SK-N-SH treated with all-trans-retinoic acid at 6 μM for 48 hours (cell line): ENCODE measurements at regions not wholly inside any gene's neighbourhood (a gene's known extent, or its start where the extent isn't known, plus 50 kb on each side); places are given as distances from the start of the nearest gene placed in this dataset.

Experiments used
- ATAC-seq: fragments of 200-7000 bp; cut with Tn5 transposase; 3 replicates; pipeline ENCODE4 v1.9.1; 2020; ENCODE audit warnings: mild to moderate bottlenecking, moderate library complexity
- BACH2 ChIP-seq: fragments of 250-450 bp; sonication (Bioruptor Pico); IDR thresholded peaks from 2 replicates; pipeline ENCODE4 v1.9.0; 2021; ENCODE audit warnings: mild to moderate bottlenecking, borderline replicate concordance
- CSDC2 ChIP-seq: fragments of 250-450 bp; sonication (Bioruptor Pico); IDR thresholded peaks from 2 replicates; pipeline ENCODE4 v1.5.0; 2020; ENCODE audit warnings: mild to moderate bottlenecking, moderate library complexity
- ESRRG ChIP-seq: fragments of 250-450 bp; sonication (Bioruptor Pico); IDR thresholded peaks from 2 replicates; pipeline ENCODE4 v1.6.1; 2021; ENCODE audit warnings: mild to moderate bottlenecking
- ISL1 ChIP-seq: fragments of 250-450 bp; sonication (Bioruptor Pico); IDR thresholded peaks from 2 replicates; pipeline ENCODE4 v2.1.2; 2022; ENCODE audit warnings: mild to moderate bottlenecking, moderate library complexity
- OSR1 ChIP-seq: fragments of 250-450 bp; sonication (Bioruptor Pico); IDR thresholded peaks from 2 replicates; pipeline ENCODE4 v1.8.0; 2022; ENCODE audit warnings: moderate library complexity, mild to moderate bottlenecking, inconsistent platforms
- PPARA ChIP-seq: fragments of 250-450 bp; sonication (Bioruptor Pico); IDR thresholded peaks from 2 replicates; pipeline ENCODE4 v1.5.0; 2020; ENCODE audit warnings: mild to moderate bottlenecking, borderline replicate concordance
- RARB ChIP-seq: fragments of 250-450 bp; sonication (Bioruptor Pico); IDR thresholded peaks from 2 replicates; pipeline ENCODE4 v1.8.0; 2021; ENCODE audit warnings: mild to moderate bottlenecking, moderate library complexity
- SNAI2 ChIP-seq: fragments of 250-450 bp; sonication (Bioruptor Pico); IDR thresholded peaks from 2 replicates; pipeline ENCODE4 v1.5.0; 2020; ENCODE audit warnings: mild to moderate bottlenecking, moderate library complexity
- TOX ChIP-seq: fragments of 250-450 bp; sonication (Bioruptor Pico); IDR thresholded peaks from 2 replicates; pipeline ENCODE4 v1.8.0; 2021; ENCODE audit warnings: mild to moderate bottlenecking, moderate library complexity, borderline replicate concordance
- ZC3H10 ChIP-seq: fragments of 250-450 bp; sonication (Bioruptor Pico); IDR thresholded peaks from 2 replicates; pipeline ENCODE4 v1.5.1; 2021; ENCODE audit warnings: mild to moderate bottlenecking, moderate library complexity
- ZFP3 ChIP-seq: fragments of 250-450 bp; sonication (Bioruptor Pico); IDR thresholded peaks from 2 replicates; pipeline ENCODE4 v1.5.0; 2020; ENCODE audit warnings: mild to moderate bottlenecking, moderate library complexity
- ZFP30 ChIP-seq: fragments of 450-650 bp; formaldehyde crosslinking; IDR thresholded peaks from 2 replicates; pipeline ENCODE4 v1.5.0; 2022; ENCODE audit warnings: mild to moderate bottlenecking, moderate library complexity
- ZNF565 ChIP-seq: fragments of 450-650 bp; formaldehyde crosslinking; conservative IDR thresholded peaks from 2 replicates; pipeline ENCODE4 v1.5.0; 2020; ENCODE audit warnings: low read depth, mild to moderate bottlenecking, moderate library complexity
- ZNF70 ChIP-seq: fragments of 450-650 bp; formaldehyde crosslinking; IDR thresholded peaks from 2 replicates; pipeline ENCODE4 v1.5.0; 2020; ENCODE audit warnings: mild to moderate bottlenecking, moderate library complexity
- ZNF8 ChIP-seq: fragments of 450-650 bp; formaldehyde crosslinking; IDR thresholded peaks from 2 replicates; pipeline ENCODE4 v1.5.0; 2020; ENCODE audit warnings: mild to moderate bottlenecking, moderate library complexity
- TF ChIP-seq, protein P1 (sequence below): fragments of 250-450 bp; sonication (Bioruptor Pico); IDR thresholded peaks from 2 replicates; pipeline ENCODE4 v1.8.0; 2021; ENCODE audit warnings: low read depth, mild to moderate bottlenecking, moderate library complexity, borderline replicate concordance
- TF ChIP-seq, protein P2 (sequence below): fragments of 250-450 bp; sonication (Bioruptor Pico); IDR thresholded peaks from 2 replicates; pipeline ENCODE4 v1.5.1; 2020; ENCODE audit warnings: low read depth, mild to moderate bottlenecking, moderate library complexity
- TF ChIP-seq, protein P3 (sequence below): fragments of 250-450 bp; sonication (Bioruptor Pico); IDR thresholded peaks from 2 replicates; pipeline ENCODE4 v1.5.0; 2020; ENCODE audit warnings: mild to moderate bottlenecking, moderate library complexity
- TF ChIP-seq, protein P4 (sequence below): fragments of 250-450 bp; sonication (Bioruptor Pico); IDR thresholded peaks from 2 replicates; pipeline ENCODE4 v1.8.0; 2020; ENCODE audit warnings: mild to moderate bottlenecking, moderate library complexity, borderline replicate concordance
- TF ChIP-seq, protein P5 (sequence below): fragments of 250-450 bp; sonication (Bioruptor Pico); IDR thresholded peaks from 2 replicates; pipeline ENCODE4 v1.5.1; 2021; ENCODE audit warnings: mild to moderate bottlenecking, moderate library complexity

DNA sequence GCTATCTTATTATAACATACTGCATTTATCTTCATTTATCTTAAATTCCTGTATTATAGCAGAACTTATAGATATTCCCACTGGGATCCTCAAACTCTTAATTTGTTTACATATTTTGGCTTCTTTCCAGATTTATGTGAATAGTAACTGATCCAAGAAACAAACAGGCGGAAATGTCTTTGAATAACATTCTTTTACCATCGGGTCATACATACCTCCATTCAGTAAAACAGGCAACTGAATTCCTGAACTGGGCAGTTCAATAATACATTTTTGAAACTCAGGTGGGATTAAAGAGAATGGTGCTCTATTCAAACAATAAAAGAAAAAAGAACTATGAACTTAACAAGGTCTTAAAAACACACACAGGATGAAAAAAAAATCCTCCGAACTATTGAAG is 337.4 kb downstream of the CRPPA start (continued):
- no peak for TF ChIP-seq BACH2 (CRISPR knock-in tag)
- no peak for TF ChIP-seq ZFP30 (CRISPR knock-in tag)

DNA sequence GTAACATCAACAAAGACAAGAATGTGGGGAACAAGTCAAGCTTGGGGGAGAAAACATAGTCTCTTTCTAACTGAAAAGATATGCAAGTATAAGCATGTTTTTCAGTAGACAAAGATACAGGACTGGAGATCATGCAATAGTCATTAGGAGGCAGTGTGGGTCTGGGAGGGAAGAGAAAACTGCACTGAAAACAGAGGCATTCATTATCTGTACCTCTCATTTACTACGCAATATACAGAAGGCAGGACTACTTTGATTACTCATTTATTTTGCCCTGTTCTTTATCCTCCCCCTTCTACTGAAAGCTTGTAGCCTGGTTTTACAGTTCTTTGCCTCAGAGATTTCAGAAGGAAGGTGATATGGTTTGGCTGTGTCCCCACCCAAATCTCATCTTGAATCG is 341.2 kb downstream of the CRPPA start:
- ATAC-seq, result no peak
- TF ChIP-seq ESRRG (CRISPR knock-in tag), result no peak
- TF ChIP-seq ZFP30 (CRISPR knock-in tag), result no peak
- TF ChIP-seq OSR1 (CRISPR knock-in tag), result no peak
- TF ChIP-seq ZNF8 (CRISPR knock-in tag), result no peak
- TF ChIP-seq, protein P1, sequence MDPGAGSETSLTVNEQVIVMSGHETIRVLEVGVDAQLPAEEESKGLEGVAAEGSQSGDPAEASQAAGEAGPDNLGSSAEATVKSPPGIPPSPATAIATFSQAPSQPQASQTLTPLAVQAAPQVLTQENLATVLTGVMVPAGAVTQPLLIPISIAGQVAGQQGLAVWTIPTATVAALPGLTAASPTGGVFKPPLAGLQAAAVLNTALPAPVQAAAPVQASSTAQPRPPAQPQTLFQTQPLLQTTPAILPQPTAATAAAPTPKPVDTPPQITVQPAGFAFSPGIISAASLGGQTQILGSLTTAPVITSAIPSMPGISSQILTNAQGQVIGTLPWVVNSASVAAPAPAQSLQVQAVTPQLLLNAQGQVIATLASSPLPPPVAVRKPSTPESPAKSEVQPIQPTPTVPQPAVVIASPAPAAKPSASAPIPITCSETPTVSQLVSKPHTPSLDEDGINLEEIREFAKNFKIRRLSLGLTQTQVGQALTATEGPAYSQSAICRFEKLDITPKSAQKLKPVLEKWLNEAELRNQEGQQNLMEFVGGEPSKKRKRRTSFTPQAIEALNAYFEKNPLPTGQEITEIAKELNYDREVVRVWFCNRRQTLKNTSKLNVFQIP (CRISPR knock-in tag), result no peak
- no peak for TF ChIP-seq CSDC2 (CRISPR knock-in tag)
- TF ChIP-seq, protein P2, sequence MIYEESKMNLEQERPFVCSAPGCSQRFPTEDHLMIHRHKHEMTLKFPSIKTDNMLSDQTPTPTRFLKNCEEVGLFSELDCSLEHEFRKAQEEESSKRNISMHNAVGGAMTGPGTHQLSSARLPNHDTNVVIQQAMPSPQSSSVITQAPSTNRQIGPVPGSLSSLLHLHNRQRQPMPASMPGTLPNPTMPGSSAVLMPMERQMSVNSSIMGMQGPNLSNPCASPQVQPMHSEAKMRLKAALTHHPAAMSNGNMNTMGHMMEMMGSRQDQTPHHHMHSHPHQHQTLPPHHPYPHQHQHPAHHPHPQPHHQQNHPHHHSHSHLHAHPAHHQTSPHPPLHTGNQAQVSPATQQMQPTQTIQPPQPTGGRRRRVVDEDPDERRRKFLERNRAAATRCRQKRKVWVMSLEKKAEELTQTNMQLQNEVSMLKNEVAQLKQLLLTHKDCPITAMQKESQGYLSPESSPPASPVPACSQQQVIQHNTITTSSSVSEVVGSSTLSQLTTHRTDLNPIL, result no peak
- TF ChIP-seq, protein P3, sequence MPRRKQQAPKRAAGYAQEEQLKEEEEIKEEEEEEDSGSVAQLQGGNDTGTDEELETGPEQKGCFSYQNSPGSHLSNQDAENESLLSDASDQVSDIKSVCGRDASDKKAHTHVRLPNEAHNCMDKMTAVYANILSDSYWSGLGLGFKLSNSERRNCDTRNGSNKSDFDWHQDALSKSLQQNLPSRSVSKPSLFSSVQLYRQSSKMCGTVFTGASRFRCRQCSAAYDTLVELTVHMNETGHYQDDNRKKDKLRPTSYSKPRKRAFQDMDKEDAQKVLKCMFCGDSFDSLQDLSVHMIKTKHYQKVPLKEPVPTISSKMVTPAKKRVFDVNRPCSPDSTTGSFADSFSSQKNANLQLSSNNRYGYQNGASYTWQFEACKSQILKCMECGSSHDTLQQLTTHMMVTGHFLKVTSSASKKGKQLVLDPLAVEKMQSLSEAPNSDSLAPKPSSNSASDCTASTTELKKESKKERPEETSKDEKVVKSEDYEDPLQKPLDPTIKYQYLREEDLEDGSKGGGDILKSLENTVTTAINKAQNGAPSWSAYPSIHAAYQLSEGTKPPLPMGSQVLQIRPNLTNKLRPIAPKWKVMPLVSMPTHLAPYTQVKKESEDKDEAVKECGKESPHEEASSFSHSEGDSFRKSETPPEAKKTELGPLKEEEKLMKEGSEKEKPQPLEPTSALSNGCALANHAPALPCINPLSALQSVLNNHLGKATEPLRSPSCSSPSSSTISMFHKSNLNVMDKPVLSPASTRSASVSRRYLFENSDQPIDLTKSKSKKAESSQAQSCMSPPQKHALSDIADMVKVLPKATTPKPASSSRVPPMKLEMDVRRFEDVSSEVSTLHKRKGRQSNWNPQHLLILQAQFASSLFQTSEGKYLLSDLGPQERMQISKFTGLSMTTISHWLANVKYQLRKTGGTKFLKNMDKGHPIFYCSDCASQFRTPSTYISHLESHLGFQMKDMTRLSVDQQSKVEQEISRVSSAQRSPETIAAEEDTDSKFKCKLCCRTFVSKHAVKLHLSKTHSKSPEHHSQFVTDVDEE (CRISPR knock-in tag), result no peak
- TF ChIP-seq SNAI2 (CRISPR knock-in tag), result no peak
- no peak for TF ChIP-seq ZNF565 (CRISPR knock-in tag)
- TF ChIP-seq ZFP3 (CRISPR knock-in tag), result no peak
- TF ChIP-seq RARB, result no peak
- TF ChIP-seq ZC3H10 (CRISPR knock-in tag), result no peak
- TF ChIP-seq, all 23 proteins: peak for 0

DNA sequence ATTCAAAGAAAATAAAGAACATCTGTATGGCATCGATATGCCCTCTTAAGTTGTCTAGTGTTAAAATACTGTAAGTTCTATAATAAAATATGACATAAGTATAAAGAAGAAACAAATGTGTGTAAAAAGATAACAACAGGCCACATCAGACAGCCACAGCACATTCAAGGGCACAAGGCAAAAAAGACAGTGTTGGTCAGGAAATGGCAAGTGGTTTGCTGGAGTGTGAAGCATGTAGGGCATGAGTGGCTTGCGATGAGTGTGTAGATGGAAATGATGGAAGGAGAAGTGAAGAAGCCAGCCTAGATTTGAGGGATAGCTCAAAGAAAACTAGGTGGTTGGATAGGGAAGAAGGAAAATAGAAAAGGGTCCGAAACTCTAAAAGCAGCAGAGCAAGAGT is 341.6 kb downstream of the CRPPA start:
- TF ChIP-seq BACH2 (CRISPR knock-in tag) (no peak), ESRRG (CRISPR knock-in tag) (no peak), PPARA (CRISPR knock-in tag) (no peak), ISL1 (CRISPR knock-in tag) (no peak), RARB (no peak), ZNF8 (CRISPR knock-in tag) (no peak), ZFP30 (CRISPR knock-in tag) (no peak), ZFP3 (CRISPR knock-in tag) (no peak), CSDC2 (CRISPR knock-in tag) (no peak), ZNF70 (no peak), TOX (CRISPR knock-in tag) (no peak), SNAI2 (CRISPR knock-in tag) (no peak)
- TF ChIP-seq, protein P3 (CRISPR knock-in tag), result no peak
- TF ChIP-seq, protein P4, sequence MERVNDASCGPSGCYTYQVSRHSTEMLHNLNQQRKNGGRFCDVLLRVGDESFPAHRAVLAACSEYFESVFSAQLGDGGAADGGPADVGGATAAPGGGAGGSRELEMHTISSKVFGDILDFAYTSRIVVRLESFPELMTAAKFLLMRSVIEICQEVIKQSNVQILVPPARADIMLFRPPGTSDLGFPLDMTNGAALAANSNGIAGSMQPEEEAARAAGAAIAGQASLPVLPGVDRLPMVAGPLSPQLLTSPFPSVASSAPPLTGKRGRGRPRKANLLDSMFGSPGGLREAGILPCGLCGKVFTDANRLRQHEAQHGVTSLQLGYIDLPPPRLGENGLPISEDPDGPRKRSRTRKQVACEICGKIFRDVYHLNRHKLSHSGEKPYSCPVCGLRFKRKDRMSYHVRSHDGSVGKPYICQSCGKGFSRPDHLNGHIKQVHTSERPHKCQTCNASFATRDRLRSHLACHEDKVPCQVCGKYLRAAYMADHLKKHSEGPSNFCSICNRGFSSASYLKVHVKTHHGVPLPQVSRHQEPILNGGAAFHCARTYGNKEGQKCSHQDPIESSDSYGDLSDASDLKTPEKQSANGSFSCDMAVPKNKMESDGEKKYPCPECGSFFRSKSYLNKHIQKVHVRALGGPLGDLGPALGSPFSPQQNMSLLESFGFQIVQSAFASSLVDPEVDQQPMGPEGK (CRISPR knock-in tag), result no peak
- TF ChIP-seq, protein P5, sequence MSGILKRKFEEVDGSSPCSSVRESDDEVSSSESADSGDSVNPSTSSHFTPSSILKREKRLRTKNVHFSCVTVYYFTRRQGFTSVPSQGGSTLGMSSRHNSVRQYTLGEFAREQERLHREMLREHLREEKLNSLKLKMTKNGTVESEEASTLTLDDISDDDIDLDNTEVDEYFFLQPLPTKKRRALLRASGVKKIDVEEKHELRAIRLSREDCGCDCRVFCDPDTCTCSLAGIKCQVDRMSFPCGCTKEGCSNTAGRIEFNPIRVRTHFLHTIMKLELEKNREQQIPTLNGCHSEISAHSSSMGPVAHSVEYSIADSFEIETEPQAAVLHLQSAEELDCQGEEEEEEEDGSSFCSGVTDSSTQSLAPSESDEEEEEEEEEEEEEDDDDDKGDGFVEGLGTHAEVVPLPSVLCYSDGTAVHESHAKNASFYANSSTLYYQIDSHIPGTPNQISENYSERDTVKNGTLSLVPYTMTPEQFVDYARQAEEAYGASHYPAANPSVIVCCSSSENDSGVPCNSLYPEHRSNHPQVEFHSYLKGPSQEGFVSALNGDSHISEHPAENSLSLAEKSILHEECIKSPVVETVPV, result no peak
- TF ChIP-seq, all 23 proteins: peak for 0
- no peak for ATAC-seq
